ENCODE measurements at regions not wholly inside any gene's neighbourhood (a gene's known extent, or its start where the extent isn't known, plus 50 kb on each side); places are given as distances from the start of the nearest gene placed in this dataset.

DNA sequence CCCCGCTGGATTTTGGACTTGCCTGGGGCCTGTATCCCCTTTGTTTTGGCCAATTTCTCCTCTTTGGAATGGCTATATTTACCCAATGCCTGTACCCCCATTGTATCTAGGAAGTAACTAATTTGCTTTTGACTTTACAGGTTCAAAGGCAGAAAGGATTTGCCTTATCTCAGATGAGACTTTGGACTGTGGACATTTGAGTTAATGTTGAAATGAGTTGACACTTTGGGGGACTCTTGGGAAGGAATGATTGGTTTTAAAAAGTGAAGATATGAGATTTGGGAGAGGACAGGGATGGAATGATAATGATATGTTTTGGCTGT, 1220.3 kb upstream of the CITED2 start:
- no peaks in the 10 kb centered on the region for H3K27me3 ChIP-seq
- H3K36me3 ChIP-seq (replicated peaks in 1 of 2), result no peaks in the 10 kb centered on the region
- TF ChIP-seq POLR2A (IDR thresholded peaks at IDR 0.05), result no peak
- TF ChIP-seq, protein P1, sequence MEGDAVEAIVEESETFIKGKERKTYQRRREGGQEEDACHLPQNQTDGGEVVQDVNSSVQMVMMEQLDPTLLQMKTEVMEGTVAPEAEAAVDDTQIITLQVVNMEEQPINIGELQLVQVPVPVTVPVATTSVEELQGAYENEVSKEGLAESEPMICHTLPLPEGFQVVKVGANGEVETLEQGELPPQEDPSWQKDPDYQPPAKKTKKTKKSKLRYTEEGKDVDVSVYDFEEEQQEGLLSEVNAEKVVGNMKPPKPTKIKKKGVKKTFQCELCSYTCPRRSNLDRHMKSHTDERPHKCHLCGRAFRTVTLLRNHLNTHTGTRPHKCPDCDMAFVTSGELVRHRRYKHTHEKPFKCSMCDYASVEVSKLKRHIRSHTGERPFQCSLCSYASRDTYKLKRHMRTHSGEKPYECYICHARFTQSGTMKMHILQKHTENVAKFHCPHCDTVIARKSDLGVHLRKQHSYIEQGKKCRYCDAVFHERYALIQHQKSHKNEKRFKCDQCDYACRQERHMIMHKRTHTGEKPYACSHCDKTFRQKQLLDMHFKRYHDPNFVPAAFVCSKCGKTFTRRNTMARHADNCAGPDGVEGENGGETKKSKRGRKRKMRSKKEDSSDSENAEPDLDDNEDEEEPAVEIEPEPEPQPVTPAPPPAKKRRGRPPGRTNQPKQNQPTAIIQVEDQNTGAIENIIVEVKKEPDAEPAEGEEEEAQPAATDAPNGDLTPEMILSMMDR (IDR thresholded peaks at IDR 0.05), result no peak
- no peak overlapping the region for H3K27ac ChIP-seq
- WGBS, 4 donors, result 90 to 100% (median 96%) methylated on average over 1 of the region's 1 CpG
- DNase-seq, result no peak
- no peaks in the 10 kb centered on the region for H3K9me3 ChIP-seq (replicated peaks in 1 of 3)
- intact Hi-C loops (cut with DNase I), result no loop called here
- H3K4me1 ChIP-seq (replicated peaks in 1 of 2), result no peaks in the 10 kb centered on the region
- H3K4me3 ChIP-seq, result no peak overlapping the region

DNA sequence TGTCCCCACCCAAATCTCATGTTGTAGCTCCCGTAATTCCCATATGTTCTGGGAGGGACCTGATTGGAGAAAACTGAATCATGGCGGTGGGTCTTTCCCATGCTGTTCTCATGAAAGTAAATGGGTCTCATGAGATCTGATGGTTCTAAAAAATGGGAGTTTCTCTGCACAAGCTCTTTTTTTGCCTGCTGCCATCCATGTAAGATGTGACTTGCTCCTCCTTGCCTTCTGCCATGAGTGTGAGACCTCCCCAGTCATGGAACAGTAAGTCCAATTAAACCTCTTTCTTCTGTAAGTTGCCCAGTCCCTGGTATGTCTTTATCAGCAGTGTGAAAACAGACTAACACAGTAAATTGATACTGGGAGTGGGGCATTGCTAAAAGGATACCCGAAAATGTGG, 1218.4 kb upstream of the CITED2 start:
- Histone ChIP-seq H3K9me3 (replicated peaks in 1 of 3) (no peaks in the 10 kb centered on the region), H3K27ac (no peak overlapping the region), H3K36me3 (replicated peaks in 1 of 2) (no peaks in the 10 kb centered on the region), H3K4me3 (no peak overlapping the region), H3K4me1 (replicated peaks in 1 of 2) (no peaks in the 10 kb centered on the region), H3K27me3 (no peaks in the 10 kb centered on the region)
- TF ChIP-seq, protein P1 (IDR thresholded peaks at IDR 0.05), result no peak
- no peak for TF ChIP-seq POLR2A (IDR thresholded peaks at IDR 0.05)
- 91 to 98% (median 94%) methylated on average over 3 of the region's 3 CpGs for WGBS, 4 donors
- DNase-seq, result no peak
- intact Hi-C loops (cut with DNase I), result no loop called here

DNA sequence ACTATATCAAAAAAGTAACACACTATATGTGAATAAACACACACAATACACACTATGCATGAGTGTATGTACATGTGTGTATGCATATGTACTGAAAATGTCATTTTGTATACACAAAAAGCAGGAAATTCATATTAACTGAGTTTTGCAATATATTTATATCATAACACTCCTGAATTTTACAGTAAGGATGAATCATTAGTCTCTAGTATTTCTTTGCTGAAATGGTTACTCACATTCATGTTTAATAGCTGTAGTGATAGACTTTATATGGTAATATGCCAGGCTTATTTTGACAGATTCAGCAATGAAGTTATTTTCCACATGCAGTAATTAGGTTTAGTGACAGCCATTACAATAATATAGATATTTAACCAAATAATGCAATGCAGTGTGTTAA, 1216.2 kb upstream of the CITED2 start:
- H3K27me3 ChIP-seq, result no peaks in the 10 kb centered on the region
- intact Hi-C loops (cut with DNase I), result no loop called here
- no peaks in the 10 kb centered on the region for H3K4me1 ChIP-seq (replicated peaks in 1 of 2)
- H3K36me3 ChIP-seq (replicated peaks in 1 of 2), result no peaks in the 10 kb centered on the region
- TF ChIP-seq, protein P1 (IDR thresholded peaks at IDR 0.05), result no peak
- no peak for DNase-seq
- no peak overlapping the region for H3K4me3 ChIP-seq
- no peak overlapping the region for H3K27ac ChIP-seq
- no peaks in the 10 kb centered on the region for H3K9me3 ChIP-seq (replicated peaks in 1 of 3)

DNA sequence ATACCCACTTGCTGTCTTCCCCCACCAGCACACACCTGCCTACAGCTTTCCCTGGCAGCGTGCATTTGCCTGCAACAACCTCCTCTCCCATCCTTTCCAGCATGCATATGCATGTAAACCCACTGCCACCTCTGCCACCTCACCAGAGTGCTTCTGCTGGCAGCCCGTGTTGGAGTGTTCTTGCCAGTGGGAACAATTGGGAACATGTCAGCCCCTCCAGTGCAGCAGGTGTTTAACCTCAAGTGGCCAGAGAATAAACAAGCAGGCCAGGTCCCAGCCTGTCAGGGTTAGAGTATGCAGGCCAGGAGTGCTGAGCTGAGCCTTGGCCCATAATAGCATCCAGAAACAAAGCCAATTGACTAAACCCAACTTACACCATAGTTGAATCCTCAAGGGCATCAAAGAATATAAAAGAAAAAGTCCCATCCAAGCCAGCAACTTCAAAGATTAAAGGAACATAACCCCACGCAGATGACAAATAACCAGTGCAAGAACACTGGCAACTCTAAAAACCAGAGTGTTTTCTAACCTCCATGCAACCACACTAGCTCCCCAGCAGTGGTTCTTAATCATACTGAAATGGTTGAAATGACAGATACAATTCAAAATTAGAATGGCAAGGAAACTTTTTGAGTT, 1212.1 kb upstream of the CITED2 start:
- Histone ChIP-seq H3K27ac (no peak overlapping the region), H3K4me3 (no peak overlapping the region), H3K36me3 (replicated peaks in 1 of 2) (no peaks in the 10 kb centered on the region), H3K4me1 (replicated peaks in 1 of 2) (no peaks in the 10 kb centered on the region), H3K27me3 (no peaks in the 10 kb centered on the region), H3K9me3 (replicated peaks in 1 of 3) (no peaks in the 10 kb centered on the region)
- intact Hi-C loops (cut with DNase I), result no loop called here
- TF ChIP-seq, protein P1 (IDR thresholded peaks at IDR 0.05), result no peak
- no peak for TF ChIP-seq POLR2A (IDR thresholded peaks at IDR 0.05)
- WGBS, 4 donors, result 83 to 97% (median 86%) methylated on average over 3 of the region's 3 CpGs
- no peak for DNase-seq
